ENCODE measurements at regions not wholly inside any gene's neighbourhood (a gene's known extent, or its start where the extent isn't known, plus 50 kb on each side); places are given as distances from the start of the nearest gene placed in this dataset.

DNA sequence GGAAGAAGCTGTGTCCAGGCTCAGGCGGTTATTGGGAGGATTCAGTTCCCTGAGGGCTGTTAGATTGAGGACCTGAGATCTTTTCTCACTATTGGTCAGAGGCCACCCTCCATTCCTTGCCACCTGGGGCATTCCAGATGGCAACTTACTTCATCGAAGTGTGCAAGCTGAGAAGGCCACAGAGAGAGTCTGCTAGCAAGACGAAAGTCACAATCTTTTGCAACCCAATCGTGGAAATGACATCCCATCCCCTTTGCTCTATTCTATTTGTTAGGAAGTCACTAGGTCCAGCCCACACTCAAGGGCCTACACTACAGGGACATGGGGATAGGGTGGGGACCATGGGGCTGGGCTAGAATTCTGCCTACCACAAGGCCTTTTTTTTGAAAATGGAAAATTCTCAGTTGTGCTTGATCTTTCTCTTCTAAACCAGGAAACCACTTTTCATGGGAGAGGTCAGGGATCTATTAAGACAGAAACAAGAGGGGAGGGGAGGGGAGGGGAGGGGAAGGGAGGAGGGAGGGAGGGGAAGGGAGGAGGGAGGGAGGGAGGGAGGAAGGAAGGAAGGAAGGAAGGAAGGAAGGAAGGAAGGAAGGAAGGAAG is 217.2 kb downstream of the BCAS1 start:
- TF ChIP-seq, protein P1, sequence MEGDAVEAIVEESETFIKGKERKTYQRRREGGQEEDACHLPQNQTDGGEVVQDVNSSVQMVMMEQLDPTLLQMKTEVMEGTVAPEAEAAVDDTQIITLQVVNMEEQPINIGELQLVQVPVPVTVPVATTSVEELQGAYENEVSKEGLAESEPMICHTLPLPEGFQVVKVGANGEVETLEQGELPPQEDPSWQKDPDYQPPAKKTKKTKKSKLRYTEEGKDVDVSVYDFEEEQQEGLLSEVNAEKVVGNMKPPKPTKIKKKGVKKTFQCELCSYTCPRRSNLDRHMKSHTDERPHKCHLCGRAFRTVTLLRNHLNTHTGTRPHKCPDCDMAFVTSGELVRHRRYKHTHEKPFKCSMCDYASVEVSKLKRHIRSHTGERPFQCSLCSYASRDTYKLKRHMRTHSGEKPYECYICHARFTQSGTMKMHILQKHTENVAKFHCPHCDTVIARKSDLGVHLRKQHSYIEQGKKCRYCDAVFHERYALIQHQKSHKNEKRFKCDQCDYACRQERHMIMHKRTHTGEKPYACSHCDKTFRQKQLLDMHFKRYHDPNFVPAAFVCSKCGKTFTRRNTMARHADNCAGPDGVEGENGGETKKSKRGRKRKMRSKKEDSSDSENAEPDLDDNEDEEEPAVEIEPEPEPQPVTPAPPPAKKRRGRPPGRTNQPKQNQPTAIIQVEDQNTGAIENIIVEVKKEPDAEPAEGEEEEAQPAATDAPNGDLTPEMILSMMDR (IDR thresholded peaks at IDR 0.05) = no peak
- TF ChIP-seq POLR2A (IDR thresholded peaks at IDR 0.05) = no peak

Data from body of pancreas (tissue), 4 donors.